ENCODE measurements at regions not wholly inside any gene's neighbourhood (a gene's known extent, or its start where the extent isn't known, plus 50 kb on each side); places are given as distances from the start of the nearest gene placed in this dataset.
A peak's percentile ranks its signal among the peaks of the same experiment; 100 is the strongest.

GRCh38 chr6:165729307-165729936 lies 66.4 kb upstream of the PDE10A start:
- peak; percentile 50 for TF ChIP-seq CTCF (IDR thresholded peaks at IDR 0.05; ENCODE audit: low read length)
- TF ChIP-seq EZH2phosphoT487 (IDR thresholded peaks at IDR 0.05; ENCODE audit: low read length), result no peak
- TF ChIP-seq EZH2 (optimal IDR thresholded peaks at IDR 0.05; ENCODE audit: low read depth, low read length), result no peak

Measured in MM.1S (cell line).